HG03135 (cell line): ENCODE measurements at regions not wholly inside any gene's neighbourhood (a gene's known extent, or its start where the extent isn't known, plus 50 kb on each side); places are given as distances from the start of the nearest gene placed in this dataset.
A peak's percentile ranks its signal among the peaks of the same experiment; 100 is the strongest.
"Not testable (repeated sequence)": the region's sequence is repeated elsewhere in the genome, so short reads cannot be mapped to it uniquely, and the experiment has no call there.

Experiments used
- ATAC-seq: cut with Tn5 transposase; IDR thresholded peaks from one replicate; pipeline ENCODE4 v1.9.1; 2021; ENCODE audit warnings: mild to moderate bottlenecking, moderate library complexity; ENCODE audit not compliant: unreplicated experiment

DNA sequence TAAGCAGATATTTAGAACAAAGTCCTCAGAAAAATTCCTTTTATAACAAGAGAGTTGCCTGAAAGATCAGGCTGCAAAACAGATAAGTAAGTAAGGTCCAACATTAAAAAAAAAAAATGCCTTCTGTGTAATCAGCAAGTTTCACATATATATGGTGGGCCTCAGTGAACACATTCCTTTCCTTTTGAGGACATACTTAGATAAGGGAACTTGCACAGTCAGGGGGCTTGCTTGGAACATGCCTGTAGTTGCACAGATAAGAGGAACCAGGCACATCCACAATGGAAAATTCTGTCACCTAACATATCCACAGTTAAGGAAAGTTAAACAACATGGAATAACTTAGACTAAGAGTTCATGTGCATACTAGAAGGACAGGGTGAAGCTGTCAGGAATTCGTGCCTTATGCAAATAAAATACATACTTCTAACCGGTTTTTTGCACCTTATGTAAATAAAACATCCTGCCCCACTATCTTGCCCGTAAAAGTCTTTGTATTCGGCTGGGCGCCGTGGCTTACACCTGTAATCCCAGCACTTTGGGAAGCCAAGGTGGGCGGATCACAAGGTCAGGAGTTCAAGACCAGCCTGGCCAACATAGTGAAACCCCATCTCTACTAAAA, 257.3 kb downstream of the ZNF33B start:
- no peak for ATAC-seq

- peak; percentile 97 for ATAC-seq
Observed at GRCh38 chr10:42367532-42368230, 270.7 kb downstream of the ZNF33B start.

GRCh38 chr10:42351745-42352144, 286.6 kb downstream of the ZNF33B start:
- ATAC-seq: no peak

- ATAC-seq: not testable (repeated sequence)
Observed at GRCh38 chr10:42336593-42337337, 301.6 kb downstream of the ZNF33B start.

- not testable (repeated sequence) for ATAC-seq
Observed at GRCh38 chr10:42335653-42336296, 302.6 kb downstream of the ZNF33B start.

DNA sequence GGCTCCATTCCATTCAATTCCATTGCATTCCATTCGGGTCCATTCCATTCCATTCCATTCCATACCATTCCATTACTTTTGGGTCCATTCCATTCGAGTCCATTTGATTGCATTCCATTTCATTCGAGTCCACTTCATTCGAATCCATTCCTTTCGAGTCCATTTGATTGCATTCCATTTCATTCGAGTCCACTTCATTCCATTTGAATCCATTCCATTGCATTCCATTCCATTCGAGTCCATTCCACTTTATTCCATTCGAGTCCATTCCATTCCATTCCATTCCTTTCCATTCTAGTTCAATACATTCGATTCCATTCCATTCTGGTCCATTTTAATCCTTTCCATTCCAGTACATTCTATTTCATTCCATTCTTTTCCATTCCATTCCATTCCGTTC, 334.0 kb downstream of the ZNF33B start:
- no peak for ATAC-seq

- ATAC-seq: not testable (repeated sequence)
Observed at GRCh38 chr10:42281896-42282295, 356.5 kb downstream of the ZNF33B start.

DNA sequence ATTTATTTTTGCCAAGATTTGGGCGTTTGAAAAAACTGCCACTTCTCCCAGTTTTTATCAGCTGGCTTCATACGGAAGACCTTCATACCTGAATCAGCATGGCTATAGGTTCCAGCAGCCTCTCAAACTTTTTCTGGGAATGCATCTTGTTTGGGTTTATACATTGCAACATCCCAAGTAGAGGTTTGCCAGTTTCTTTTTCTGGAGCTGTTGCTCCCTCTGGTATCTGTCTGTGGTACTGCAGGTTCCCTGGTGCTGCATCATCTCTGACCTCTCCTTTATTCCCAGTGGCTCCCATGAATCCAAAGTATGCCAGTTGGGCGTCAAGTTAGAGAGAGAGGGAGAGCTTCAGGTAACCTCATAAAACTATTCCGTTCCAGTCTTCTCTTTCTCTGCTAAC, 368.6 kb downstream of the ZNF33B start:
- not testable (repeated sequence) for ATAC-seq

DNA sequence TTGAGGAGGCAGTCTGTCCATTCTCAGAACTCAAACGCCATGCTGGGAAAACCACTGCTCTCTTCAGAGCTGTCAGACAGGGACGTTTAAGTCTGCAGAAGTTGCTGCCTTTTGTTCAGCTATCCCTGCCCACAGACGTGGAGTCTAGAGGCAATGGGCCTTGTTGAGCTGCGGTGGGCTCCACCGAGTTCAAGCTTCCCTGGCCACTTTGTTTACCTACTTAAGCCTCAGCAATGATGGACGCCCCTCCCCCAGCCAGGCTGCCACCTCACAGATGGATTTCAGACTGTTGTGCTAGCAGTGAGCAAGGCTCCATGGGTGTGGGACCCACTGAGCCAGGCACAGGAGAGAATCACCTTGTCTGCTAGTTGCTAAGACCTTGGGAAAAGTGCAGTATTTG, 375.1 kb downstream of the ZNF33B start:
- ATAC-seq: not testable (repeated sequence)

- ATAC-seq: not testable (repeated sequence)
Observed at GRCh38 chr10:42243002-42243401, 395.4 kb downstream of the ZNF33B start.

DNA sequence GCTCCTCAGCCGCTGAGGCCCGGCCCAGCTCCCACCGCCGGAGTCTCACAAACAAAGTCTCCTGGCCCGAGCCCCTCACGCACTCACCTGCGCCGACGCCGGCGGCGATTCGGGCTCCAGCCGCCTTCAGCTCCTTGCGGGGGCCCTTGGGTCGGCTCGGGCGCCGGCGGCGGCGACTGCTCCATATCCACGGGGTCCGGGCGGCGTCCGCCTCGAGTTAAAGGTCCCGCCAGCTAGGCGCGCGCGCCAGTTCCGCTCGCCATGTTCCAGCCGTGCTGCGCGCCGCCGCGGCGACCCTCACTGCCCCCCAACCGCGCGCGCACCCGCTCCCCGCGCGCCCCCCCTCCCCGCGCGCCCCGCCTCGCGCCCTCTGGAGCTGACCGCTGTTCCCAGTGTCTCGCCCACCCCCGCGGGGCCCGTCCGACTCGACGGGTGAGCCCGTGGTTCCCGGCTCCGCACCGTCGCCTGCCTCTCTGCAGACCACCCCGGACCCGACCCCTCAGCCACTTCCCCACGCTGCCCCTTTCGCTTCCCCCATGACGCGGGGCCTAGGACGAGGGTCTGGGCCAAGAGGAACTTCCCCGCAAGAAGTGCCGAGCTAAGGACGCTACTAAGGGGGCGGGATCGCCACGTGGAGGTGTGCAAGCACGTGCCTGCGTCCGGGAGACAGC, 396.1 kb downstream of the ZNF33B start:
- ATAC-seq: no peak

- not testable (repeated sequence) for ATAC-seq
Observed at GRCh38 chr10:42236401-42236800, 402.0 kb downstream of the ZNF33B start.

- ATAC-seq: not testable (repeated sequence)
Observed at GRCh38 chr10:42235736-42236135, 402.6 kb downstream of the ZNF33B start.

GRCh38 chr10:42235241-42235640, 403.1 kb downstream of the ZNF33B start:
- not testable (repeated sequence) for ATAC-seq

GRCh38 chr10:42234506-42234905, 403.9 kb downstream of the ZNF33B start:
- ATAC-seq: not testable (repeated sequence)

DNA sequence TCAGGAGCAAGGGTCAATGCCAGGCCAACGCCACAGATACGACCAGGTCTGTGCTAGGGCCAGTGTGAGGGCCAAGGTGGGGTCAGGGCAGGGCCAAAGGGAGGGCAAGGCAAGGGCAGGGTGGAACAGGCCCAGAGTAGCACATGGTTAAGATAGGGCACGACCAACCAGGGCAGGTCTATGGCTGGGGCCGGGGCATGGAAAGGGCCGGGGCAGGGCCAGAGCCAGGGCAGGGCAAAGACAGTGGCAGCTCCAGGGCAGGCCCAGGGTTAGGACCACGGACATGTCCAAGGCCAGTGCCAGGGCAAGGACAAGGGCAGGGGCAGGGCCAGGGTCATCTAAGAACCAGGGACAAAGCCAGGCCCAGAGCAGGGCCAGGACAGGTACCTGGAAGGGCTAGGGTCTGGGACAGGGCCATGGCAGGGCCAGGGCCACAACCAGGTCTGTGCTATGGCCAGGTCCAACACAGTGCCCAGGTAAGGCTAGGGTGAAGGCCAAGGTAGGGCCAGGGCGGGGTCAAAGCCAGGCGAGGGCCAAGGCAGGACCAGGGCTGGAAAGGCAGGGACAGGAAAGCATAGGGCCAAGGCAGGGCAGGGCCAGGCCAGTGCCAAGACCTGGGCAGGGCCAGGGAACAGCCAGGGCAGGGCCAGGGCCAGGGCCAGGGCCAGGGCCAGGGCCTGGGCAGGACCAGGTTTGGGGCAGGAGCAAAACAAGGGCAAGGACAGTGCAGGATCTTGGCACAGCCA, 404.7 kb downstream of the ZNF33B start:
- ATAC-seq: not testable (repeated sequence)

DNA sequence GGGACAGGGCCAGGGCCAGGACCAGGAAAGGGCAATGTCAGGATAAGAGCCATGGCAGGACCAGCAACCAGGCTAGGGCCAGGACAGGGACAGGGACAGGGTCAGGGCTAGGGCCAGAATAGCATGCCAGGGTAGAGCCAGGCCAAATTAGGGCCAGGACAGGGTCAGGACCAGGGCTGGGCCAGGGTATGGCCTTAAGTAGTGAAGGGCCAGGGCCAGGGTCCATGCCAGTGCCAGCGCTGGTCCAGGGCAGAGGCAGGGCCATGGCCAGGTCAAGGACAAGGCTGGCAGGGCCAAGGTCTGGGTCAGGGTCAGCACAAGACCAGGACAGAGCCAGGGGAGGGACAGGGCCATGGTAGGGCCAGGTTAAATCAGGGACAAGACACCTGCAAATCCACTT, 405.4 kb downstream of the ZNF33B start:
- not testable (repeated sequence) for ATAC-seq

DNA sequence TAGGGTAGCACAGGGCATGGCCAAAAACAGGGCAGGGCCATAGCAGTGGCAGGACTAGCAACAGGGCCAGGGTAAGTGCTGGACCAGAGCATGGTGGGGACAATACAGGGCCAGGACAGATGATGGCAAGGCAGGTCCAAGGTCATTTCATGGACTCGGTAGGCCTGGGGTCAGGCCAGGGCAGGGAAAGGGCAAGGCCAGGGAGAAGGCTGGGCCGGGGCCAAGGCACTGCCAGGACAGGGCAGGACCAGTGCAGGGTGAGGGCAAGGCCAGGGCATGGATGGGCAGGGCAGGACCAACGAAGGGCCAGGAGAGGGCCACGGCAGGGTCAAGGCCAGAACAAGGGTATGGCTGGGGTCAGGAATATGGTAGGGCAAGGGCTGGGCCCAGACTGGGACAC, 407.6 kb downstream of the ZNF33B start:
- ATAC-seq: not testable (repeated sequence)

DNA sequence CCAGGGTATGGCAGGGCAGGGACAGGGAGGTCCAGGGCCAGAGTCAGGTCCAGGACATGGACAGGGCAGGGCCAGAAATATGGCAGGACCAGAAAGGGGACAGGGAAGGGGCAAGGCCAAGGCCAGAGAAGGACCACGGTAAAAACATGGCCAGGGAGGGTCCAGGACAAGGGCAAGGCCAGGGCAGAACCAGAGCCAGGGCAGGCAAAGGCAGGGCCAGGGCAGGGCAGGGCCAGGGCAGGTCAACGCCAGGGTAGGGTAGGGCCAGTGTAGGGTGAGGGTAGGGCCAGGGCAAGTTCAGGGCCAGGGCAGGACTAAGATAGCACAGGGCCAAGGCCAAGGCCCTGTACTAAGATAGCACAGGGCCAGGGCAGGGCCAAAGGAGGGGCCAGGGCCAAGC, 408.3 kb downstream of the ZNF33B start:
- ATAC-seq: not testable (repeated sequence)

- ATAC-seq: not testable (repeated sequence)
Observed at GRCh38 chr10:42227859-42228258, 410.5 kb downstream of the ZNF33B start.
